ENCODE measurements at regions not wholly inside any gene's neighbourhood (a gene's known extent, or its start where the extent isn't known, plus 50 kb on each side); places are given as distances from the start of the nearest gene placed in this dataset.

- no peaks in the 10 kb centered on the region for H3K9me3 ChIP-seq
- no peaks in the 10 kb centered on the region for H3K4me1 ChIP-seq
- no peak overlapping the region for H3K4me3 ChIP-seq
- no peak overlapping the region for H3K27ac ChIP-seq
- no peak for TF ChIP-seq POLR2A (IDR thresholded peaks at IDR 0.05)
- no peak for TF ChIP-seq POLR2AphosphoS5 (IDR thresholded peaks at IDR 0.05)
- TF ChIP-seq, protein P1, sequence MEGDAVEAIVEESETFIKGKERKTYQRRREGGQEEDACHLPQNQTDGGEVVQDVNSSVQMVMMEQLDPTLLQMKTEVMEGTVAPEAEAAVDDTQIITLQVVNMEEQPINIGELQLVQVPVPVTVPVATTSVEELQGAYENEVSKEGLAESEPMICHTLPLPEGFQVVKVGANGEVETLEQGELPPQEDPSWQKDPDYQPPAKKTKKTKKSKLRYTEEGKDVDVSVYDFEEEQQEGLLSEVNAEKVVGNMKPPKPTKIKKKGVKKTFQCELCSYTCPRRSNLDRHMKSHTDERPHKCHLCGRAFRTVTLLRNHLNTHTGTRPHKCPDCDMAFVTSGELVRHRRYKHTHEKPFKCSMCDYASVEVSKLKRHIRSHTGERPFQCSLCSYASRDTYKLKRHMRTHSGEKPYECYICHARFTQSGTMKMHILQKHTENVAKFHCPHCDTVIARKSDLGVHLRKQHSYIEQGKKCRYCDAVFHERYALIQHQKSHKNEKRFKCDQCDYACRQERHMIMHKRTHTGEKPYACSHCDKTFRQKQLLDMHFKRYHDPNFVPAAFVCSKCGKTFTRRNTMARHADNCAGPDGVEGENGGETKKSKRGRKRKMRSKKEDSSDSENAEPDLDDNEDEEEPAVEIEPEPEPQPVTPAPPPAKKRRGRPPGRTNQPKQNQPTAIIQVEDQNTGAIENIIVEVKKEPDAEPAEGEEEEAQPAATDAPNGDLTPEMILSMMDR (IDR thresholded peaks at IDR 0.05) = no peak
- TF ChIP-seq EP300 (IDR thresholded peaks at IDR 0.05) = no peak
- WGBS, 5 donors = 78 to 88% (median 85%) methylated on average over 5 of the region's 5 CpGs
- intact Hi-C loops (cut with DNase I; ENCODE audit: low total_unique reads) = no loop called here
- no peaks in the 10 kb centered on the region for H3K36me3 ChIP-seq
- no peak for DNase-seq
- H3K27me3 ChIP-seq = no peaks in the 10 kb centered on the region
Measured at GRCh38 chr3:193764959-193765358, 172.0 kb downstream of the OPA1 start.

DNA sequence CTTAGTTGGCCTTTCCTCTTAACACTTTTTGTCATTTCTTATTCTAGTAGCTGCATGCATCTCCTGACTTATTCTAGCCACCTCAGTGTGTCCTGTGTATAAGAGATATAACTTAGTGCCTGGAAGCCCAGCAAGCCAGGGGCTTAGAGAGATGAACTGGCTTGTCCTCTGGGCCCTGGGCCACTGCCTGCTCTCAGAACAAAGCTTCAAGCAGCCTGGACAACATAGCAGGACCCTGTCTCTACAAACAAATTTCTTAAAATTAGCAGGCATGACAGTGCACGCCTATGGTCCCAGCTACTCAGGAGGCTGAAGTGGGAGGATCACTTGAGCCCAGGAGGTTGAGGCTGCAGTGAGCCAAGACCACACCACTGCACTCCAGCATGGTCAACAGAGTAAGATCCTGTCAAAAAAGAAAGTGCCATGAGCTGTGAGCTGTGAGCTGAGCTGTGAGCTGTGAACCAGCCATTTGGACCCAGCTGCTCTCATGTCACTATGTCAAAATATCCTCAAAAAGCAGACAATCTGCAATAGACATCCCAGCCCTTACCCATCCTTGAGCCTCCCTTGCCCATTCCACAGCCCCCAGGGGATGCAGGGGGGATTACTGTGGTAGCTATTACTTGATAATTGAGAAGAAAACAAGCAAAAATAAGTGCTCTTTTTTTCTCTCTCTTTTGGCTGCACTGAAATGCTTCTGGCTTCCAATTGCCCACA lies 174.5 kb downstream of the OPA1 start:
- Histone ChIP-seq H3K27me3 (no peaks in the 10 kb centered on the region), H3K27ac (no peak overlapping the region), H3K4me3 (no peak overlapping the region), H3K4me1 (no peaks in the 10 kb centered on the region), H3K36me3 (no peaks in the 10 kb centered on the region), H3K9me3 (no peaks in the 10 kb centered on the region)
- TF ChIP-seq POLR2A (IDR thresholded peaks at IDR 0.05) = no peak
- TF ChIP-seq, protein P1 (IDR thresholded peaks at IDR 0.05) = no peak
- no peak for TF ChIP-seq POLR2AphosphoS5 (IDR thresholded peaks at IDR 0.05)
- no peak for TF ChIP-seq EP300 (IDR thresholded peaks at IDR 0.05)
- intact Hi-C loops (cut with DNase I; ENCODE audit: low total_unique reads) = no loop called here
- DNase-seq = no peak
- 86 to 95% (median 90%) methylated on average over 1 of the region's 1 CpG for WGBS, 5 donors

- no peaks in the 10 kb centered on the region for H3K27me3 ChIP-seq
Measured at GRCh38 chr3:193768070-193768394, 175.0 kb downstream of the OPA1 start.

GRCh38 chr3:193769437-193769836 lies 176.4 kb downstream of the OPA1 start:
- DNase-seq = no peak
- intact Hi-C loops (cut with DNase I; ENCODE audit: low total_unique reads) = no loop called here
- WGBS, 5 donors = 84 to 87% (median 87%) methylated on average over 2 of the region's 2 CpGs
- Histone ChIP-seq H3K9me3 (no peaks in the 10 kb centered on the region), H3K4me3 (no peak overlapping the region), H3K27me3 (peaks cover 0 to 2% (median 0%) of the 10 kb centered on the region in 3 donors), H3K36me3 (no peaks in the 10 kb centered on the region), H3K4me1 (no peaks in the 10 kb centered on the region), H3K27ac (no peak overlapping the region)
- TF ChIP-seq, protein P1 (IDR thresholded peaks at IDR 0.05) = no peak
- TF ChIP-seq EP300 (IDR thresholded peaks at IDR 0.05) = no peak
- no peak for TF ChIP-seq POLR2AphosphoS5 (IDR thresholded peaks at IDR 0.05)
- TF ChIP-seq POLR2A (IDR thresholded peaks at IDR 0.05) = no peak

More at GRCh38 chr3:193768070-193768394, 175.0 kb downstream of the OPA1 start:
- TF ChIP-seq POLR2A (IDR thresholded peaks at IDR 0.05) (no peak), EP300 (IDR thresholded peaks at IDR 0.05) (no peak), POLR2AphosphoS5 (IDR thresholded peaks at IDR 0.05) (no peak)
- TF ChIP-seq, protein P1 (IDR thresholded peaks at IDR 0.05) = no peak
- Histone ChIP-seq H3K9me3 (no peaks in the 10 kb centered on the region), H3K36me3 (no peaks in the 10 kb centered on the region), H3K27ac (no peak overlapping the region), H3K4me1 (no peaks in the 10 kb centered on the region), H3K4me3 (no peak overlapping the region)
- WGBS, 5 donors = 63 to 86% (median 70%) methylated on average over 2 of the region's 2 CpGs
- DNase-seq = no peak
- intact Hi-C loops (cut with DNase I; ENCODE audit: low total_unique reads) = no loop called here

All from stomach (tissue), 8 donors.